EH (cell line): ENCODE measurements at regions not wholly inside any gene's neighbourhood (a gene's known extent, or its start where the extent isn't known, plus 50 kb on each side); places are given as distances from the start of the nearest gene placed in this dataset.

ENCODE experiments used
- DNase-seq: peaks from one replicate; pipeline ENCODE4 v3.0.0-alpha.2; 2015; ENCODE audit warnings: low read depth

DNA sequence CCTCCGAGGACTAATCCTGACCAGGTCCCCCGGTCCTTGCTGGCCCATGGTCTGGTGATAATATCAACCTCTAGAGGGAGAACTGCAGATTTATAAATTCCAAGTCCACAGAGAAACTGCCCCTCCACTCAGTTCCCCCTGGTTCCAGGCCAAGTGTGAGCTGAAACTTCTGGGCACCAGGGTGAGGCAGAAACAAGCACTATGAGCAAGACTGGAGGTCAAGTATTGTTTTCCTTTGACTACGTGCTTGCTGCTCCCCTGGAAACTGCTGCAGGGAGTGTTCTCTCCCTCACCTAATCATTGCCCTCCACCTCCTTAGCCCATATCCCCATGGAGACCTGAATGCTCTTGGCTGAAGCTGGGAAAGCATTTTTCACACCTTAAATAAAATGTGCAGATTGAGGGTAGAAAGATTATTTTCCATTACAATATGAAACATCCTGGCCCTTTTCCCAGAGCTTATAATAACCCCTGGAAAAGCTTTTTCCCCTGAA is 135.2 kb downstream of the RDH14 start:
- no peak for DNase-seq

GRCh38 chr2:18423636-18424035 is 136.8 kb downstream of the RDH14 start:
- no peak for DNase-seq

GRCh38 chr2:18422432-18423165 is 137.9 kb downstream of the RDH14 start:
- DNase-seq: no peak

DNA sequence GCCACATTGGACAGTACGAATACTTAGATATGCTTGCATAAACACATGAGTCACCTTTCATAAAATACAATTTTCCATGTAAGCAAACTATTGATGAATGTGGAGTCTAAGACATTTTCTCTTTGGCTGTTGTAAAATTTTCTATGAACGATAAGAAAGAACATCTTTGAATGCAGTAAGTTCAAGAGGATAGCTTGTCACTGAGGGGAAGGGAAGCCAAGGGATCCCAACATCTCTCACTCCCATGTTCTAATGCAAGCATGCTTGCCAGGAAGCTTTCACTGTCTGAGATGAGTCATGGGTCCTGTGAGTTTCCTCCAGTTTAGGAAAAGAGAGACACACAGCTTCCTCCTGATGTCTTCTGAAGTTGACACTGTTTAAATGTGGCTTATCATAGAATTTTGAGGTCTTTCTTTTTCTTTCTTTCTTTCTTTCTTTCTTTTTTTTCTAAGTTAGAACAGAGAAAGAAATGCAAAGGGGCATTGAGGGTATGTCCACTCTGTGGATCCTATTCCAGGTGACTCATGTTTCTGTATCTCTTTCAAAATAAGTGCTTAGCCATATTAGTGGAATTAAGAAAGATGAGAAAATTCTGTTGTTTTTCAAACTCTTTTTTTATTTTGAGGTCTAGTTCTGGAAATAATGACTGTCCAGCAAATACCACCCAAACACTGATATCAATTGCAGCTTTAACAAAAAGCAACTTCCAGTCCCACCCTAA is 146.6 kb downstream of the RDH14 start:
- DNase-seq: peak; percentile 89

DNA sequence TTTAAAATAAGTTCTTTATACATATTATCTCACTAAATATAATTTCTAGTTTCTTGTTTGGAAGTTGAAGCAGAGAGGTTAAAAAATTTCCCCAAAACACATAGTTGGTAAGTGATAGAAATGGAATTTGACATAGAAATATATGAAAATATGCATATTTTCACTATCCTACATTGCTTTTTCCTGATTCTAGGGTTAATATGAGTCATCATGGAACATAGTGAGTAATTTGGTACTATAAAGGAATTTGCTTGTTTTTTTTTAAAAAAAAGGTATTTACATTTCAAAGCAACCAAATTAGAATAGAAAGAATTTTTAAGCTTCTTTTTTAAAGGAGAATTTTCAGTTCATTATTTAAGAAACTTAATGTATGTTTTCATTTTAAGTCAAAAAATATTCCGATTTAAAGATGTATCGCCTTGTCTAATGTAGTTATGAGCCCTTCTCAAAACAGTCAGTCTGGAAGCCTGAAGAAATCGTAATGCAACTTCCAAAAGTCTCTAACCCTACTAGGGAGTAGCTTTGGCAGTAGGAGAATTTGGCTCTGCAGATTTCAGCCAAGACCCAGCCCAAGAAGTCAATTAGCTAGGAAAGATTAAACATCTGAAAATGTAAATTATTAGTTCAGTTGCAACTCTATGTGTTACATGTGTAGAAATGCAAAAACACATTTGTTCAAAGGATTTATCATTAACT is 147.3 kb downstream of the RDH14 start:
- peak; percentile 63 for DNase-seq

- DNase-seq: no peak
Measured at GRCh38 chr2:18411626-18412025, 148.8 kb downstream of the RDH14 start.

DNA sequence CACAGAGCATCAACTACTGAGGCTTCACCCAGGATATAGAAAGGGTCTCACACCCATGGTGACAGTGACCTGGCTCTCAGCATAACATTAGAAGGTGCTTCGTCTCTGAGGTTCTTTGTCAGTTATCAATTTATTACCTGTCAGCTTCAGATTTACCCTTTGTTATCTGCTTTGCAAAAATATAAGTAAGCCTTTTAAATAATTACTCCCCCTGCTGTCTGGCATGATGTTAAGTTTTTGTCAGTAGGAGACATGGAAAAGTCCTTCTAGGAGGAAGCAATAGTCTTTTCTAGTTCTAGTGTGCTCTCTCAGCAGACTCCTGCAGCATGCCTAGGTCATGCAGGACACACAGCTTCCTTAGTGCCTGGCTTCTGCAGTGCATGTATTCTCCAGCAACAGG is 149.9 kb downstream of the RDH14 start:
- DNase-seq: no peak

- DNase-seq: no peak
Measured at GRCh38 chr2:18408638-18409037, 151.8 kb downstream of the RDH14 start.

DNA sequence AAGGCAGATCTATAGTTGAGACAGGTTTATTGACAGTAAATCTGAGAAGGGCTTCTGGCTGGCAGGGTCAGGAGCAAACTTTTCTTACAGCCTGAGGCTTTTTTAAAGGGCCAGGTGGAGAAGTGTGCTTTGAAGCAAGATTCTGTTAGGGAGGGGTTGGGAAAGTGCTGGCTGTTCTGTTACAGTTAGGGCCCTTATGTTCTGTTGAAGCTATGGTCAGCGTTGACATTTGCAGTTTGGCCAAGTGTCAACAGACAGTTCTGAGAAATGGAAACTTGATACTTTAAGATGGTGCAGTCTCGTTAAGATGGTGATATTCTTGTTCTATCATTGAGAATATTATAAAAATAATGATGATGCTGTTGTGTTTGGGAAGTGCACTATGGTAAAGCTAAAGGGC is 154.2 kb downstream of the RDH14 start:
- DNase-seq: no peak

DNA sequence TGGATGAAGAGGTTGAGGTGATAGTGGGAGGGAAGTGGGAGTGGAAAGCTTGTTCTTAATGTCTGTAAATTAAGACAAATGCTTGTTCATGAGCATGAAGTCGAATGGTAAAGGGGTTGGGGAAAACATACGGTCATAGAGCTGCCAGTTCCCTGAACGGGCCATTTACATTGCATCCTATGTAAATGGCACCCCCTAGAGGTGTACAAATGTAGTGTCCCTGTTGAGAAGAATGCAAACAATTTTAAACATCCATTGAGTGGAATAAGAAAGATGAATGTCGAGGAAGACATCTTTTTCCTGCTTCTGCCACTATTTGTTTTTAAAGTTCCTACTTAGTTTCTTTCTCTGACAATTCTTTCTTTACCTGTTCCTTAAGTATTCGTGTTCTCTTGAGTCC is 155.7 kb downstream of the RDH14 start:
- DNase-seq: no peak

DNA sequence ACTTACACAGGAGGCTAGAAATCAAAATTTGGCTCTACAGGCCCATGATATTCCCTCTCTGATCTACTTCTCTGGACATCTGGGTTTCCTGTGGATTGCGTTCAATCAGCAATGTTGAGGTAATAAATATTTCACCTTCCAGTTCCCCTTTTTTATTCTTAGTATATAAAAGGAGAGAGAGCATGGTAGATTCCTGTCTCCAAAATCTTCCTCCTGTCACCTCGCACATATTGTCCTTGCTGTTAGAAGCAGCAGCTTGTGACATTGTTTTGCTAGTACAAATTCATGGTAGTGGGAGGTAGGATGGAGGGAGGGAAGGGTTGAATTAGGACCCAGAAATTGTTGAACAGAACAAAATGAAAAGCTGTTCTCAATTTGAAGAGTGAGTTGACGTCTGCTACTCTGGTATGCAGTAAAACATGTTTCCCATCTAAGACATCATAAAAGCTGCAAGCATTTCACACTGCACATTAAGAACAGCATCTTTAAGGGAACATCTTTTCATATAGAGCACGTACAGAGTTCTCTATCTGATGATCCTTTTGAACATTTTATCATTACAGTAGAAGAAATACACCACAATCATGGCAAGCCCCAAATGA is 156.4 kb downstream of the RDH14 start:
- peak; percentile 65 for DNase-seq

- no peak for DNase-seq
Measured at GRCh38 chr2:18402831-18403230, 157.6 kb downstream of the RDH14 start.

GRCh38 chr2:18401471-18401870 is 159.0 kb downstream of the RDH14 start:
- DNase-seq: no peak

GRCh38 chr2:18399601-18400000 is 160.9 kb downstream of the RDH14 start:
- DNase-seq: no peak

- peak; percentile 25 for DNase-seq
Measured at GRCh38 chr2:18398833-18399232, 161.6 kb downstream of the RDH14 start.

DNA sequence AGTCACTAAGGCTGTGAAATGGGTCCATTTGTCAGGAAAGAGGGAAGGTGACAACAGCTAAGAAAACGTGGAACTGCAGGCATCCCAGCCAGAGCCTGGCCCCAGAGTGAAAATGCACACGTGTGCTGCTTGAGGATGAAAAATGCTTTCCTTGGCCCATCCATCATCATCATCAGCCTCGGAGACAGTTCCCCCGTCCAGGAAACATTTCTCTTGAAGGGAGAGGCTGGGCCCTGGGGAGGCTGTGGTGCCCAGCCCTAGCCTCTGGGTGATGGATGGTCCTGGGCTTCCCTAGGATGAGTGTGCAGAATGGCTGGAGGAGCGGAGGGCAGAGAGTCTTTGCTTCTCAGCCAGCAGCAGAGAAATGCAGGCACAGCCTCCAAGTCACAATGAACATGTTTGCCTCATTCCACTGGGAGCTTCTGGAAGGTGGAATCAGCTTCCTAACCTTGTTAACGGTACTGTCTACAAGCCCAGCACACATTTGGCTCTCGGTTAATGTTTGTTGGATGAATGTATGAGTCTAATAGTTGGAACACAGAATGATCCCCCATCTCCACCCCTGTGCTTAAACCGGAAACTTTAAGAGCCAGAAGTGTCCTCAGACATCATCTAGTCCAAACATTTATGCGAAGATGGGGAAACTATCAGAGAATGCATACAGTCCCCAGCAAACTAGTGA is 164.0 kb downstream of the RDH14 start:
- DNase-seq: no peak

GRCh38 chr2:18395555-18395954 is 164.9 kb downstream of the RDH14 start:
- no peak for DNase-seq

GRCh38 chr2:18387441-18388206 is 172.8 kb downstream of the RDH14 start:
- peak; percentile 80 for DNase-seq

DNA sequence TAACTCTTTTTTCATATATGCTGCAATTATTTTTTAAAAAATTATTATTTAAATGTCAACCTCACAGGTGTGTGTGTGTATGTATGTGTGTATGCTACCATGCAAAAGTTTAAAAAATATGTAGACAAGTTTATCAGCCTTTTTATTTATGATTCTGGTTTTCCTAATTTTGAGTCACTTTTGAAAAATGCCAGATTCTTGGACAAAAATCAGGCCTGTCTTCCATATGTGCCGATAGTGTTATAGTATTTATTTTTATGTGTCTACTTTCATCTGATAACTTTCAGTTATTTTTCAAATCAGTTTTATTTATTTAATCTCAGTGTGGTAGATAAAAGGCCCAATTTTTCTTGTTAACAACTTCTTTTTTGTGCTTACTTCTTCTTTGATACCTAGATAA is 176.2 kb downstream of the RDH14 start:
- peak; percentile 13 for DNase-seq

GRCh38 chr2:18381386-18381785 is 179.1 kb downstream of the RDH14 start:
- peak; percentile 23 for DNase-seq

- no peak for DNase-seq
Measured at GRCh38 chr2:18380321-18380720, 180.1 kb downstream of the RDH14 start.
